Fibroblast of skin of left biceps (primary cell): ENCODE measurements at regions not wholly inside any gene's neighbourhood (a gene's known extent, or its start where the extent isn't known, plus 50 kb on each side); places are given as distances from the start of the nearest gene placed in this dataset.

ENCODE experiments used
- DNase-seq, 2 experiments: peaks; one replicate each; pipeline ENCODE4 v3.0.0-alpha.2; 2013; ENCODE audit warnings: low read depth in 2 of 2

- no peak for DNase-seq
Measured at GRCh38 chr1:168964478-168964877, 142.0 kb upstream of the ATP1B1 start.

GRCh38 chr1:168966217-168966616, 140.3 kb upstream of the ATP1B1 start:
- no peak for DNase-seq

- DNase-seq, result no peak
Measured at GRCh38 chr1:168966636-168967035, 139.9 kb upstream of the ATP1B1 start.

- no peak for DNase-seq
Measured at GRCh38 chr1:168970926-168971659, 135.4 kb upstream of the ATP1B1 start.

- DNase-seq, result no peak
Measured at GRCh38 chr1:168972225-168972624, 134.3 kb upstream of the ATP1B1 start.

- no peak for DNase-seq
Measured at GRCh38 chr1:168972887-168973286, 133.6 kb upstream of the ATP1B1 start.

GRCh38 chr1:168974117-168974516, 132.4 kb upstream of the ATP1B1 start:
- no peak for DNase-seq

GRCh38 chr1:168974611-168975010, 131.9 kb upstream of the ATP1B1 start:
- no peak for DNase-seq

- no peak for DNase-seq
Measured at GRCh38 chr1:168976267-168976666, 130.2 kb upstream of the ATP1B1 start.

GRCh38 chr1:168977618-168978017, 128.9 kb upstream of the ATP1B1 start:
- DNase-seq, result no peak

GRCh38 chr1:168979276-168979675, 127.2 kb upstream of the ATP1B1 start:
- DNase-seq, result no peak

GRCh38 chr1:168980180-168980579, 126.3 kb upstream of the ATP1B1 start:
- no peak for DNase-seq

- no peak for DNase-seq
Measured at GRCh38 chr1:168980656-168981055, 125.8 kb upstream of the ATP1B1 start.

- DNase-seq, result no peak
Measured at GRCh38 chr1:168982778-168983177, 123.7 kb upstream of the ATP1B1 start.

- no peak for DNase-seq
Measured at GRCh38 chr1:168987330-168987729, 119.2 kb upstream of the ATP1B1 start.

- DNase-seq, result no peak
Measured at GRCh38 chr1:168987923-168988322, 118.6 kb upstream of the ATP1B1 start.

- no peak for DNase-seq
Measured at GRCh38 chr1:168989985-168990384, 116.5 kb upstream of the ATP1B1 start.

GRCh38 chr1:168991667-168992475, 114.6 kb upstream of the ATP1B1 start:
- no peak for DNase-seq

- DNase-seq, result no peak
Measured at GRCh38 chr1:169001353-169001752, 105.1 kb upstream of the ATP1B1 start.

- DNase-seq, result no peak
Measured at GRCh38 chr1:169003864-169004516, 102.5 kb upstream of the ATP1B1 start.

- no peak for DNase-seq
Measured at GRCh38 chr1:169005776-169006175, 100.7 kb upstream of the ATP1B1 start.

GRCh38 chr1:169009666-169010065, 96.8 kb upstream of the ATP1B1 start:
- no peak for DNase-seq

GRCh38 chr1:169012416-169012815, 94.1 kb upstream of the ATP1B1 start:
- no peak for DNase-seq
